ENCODE measurements at regions not wholly inside any gene's neighbourhood (a gene's known extent, or its start where the extent isn't known, plus 50 kb on each side); places are given as distances from the start of the nearest gene placed in this dataset.

DNA sequence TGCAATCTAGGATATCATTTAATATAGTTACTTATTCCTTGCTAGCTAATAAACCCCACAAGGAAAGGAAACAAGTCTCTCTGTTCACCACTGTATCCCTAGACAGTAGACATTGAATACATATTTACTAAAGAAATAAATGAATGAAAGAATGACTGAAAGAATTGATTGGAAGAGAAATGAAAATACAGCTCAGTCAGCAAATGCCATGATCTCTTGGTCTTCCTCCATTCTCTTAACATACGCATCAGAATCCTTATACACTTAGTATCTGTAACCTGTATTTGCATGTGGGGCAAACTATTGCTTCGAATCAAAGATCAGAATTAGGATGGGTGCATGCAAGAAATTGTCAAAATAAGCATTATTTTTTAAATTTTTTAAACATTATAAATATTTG lies 500.8 kb upstream of the ADGRL2 start:
- no peak overlapping the region for H3K4me3 ChIP-seq (ENCODE audit: insufficient read depth, low read depth, low read length)
- no peaks in the 10 kb centered on the region for H3K27me3 ChIP-seq (ENCODE audit: control insufficient read depth, insufficient read depth, low read length, poor library complexity, severe bottlenecking)
- no peaks in the 10 kb centered on the region for H3K36me3 ChIP-seq (ENCODE audit: control insufficient read depth, insufficient read depth, low read length)
- 97 to 100% methylated on average over 1 to 2 of the region's 2 CpGs for WGBS, 2 experiments
- H3K27ac ChIP-seq (ENCODE audit: insufficient read depth, low read depth, low read length, poor library complexity, severe bottlenecking), result no peak overlapping the region
- no peaks in the 10 kb centered on the region for H3K9me3 ChIP-seq (ENCODE audit: control insufficient read depth, low read length)
- peaks cover under 1% of the 10 kb centered on the region for H3K4me1 ChIP-seq (ENCODE audit: control insufficient read depth, insufficient read depth, low read length)

DNA sequence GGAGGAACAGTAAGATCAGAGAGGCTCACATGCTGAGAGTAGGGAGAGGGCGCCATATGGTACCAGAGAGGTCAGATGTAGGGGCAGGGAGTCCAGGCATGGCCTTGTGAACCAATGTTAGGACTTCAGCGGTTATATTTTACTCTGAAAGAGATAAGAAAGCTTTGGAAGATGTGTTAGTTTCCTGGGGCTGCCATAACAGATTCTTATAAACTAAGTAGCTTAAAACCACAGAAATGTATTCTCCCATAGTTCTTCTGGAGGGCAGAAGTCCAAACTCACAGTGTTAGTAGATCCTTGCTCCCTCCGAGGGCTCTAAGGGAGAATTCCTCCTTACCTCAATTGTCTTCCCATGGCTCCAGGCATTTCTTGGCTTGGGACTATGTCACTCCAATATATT lies 502.5 kb upstream of the ADGRL2 start:
- WGBS, 2 experiments, result 92 to 93% methylated on average over 3 of the region's 3 CpGs
- no peak overlapping the region for H3K4me3 ChIP-seq (ENCODE audit: insufficient read depth, low read depth, low read length)
- H3K9me3 ChIP-seq (ENCODE audit: control insufficient read depth, low read length), result no peaks in the 10 kb centered on the region
- H3K36me3 ChIP-seq (ENCODE audit: control insufficient read depth, insufficient read depth, low read length), result no peaks in the 10 kb centered on the region
- no peaks in the 10 kb centered on the region for H3K4me1 ChIP-seq (ENCODE audit: control insufficient read depth, insufficient read depth, low read length)
- no peak overlapping the region for H3K27ac ChIP-seq (ENCODE audit: insufficient read depth, low read depth, low read length, poor library complexity, severe bottlenecking)
- no peaks in the 10 kb centered on the region for H3K27me3 ChIP-seq (ENCODE audit: control insufficient read depth, insufficient read depth, low read length, poor library complexity, severe bottlenecking)

DNA sequence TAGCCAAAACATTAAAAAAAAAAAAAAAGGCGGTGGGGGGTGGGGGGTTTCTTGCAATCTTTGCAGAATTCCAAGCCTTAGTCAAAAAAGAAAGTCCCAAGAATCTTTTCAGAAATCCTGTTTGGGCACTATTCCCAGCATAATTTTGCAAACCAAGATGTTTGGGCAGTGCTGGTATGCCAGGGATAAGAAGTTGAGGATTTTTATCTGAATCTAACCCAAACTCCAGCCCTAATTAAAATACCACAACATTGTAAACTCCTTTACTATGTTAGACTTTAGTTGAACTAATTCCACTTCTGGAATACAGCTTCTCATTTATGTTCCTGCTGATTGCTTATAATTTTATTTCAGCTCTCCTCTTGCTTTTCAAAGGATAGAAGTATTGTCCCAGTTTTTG lies 504.1 kb upstream of the ADGRL2 start:
- Histone ChIP-seq H3K36me3 (ENCODE audit: control insufficient read depth, insufficient read depth, low read length) (no peaks in the 10 kb centered on the region), H3K9me3 (ENCODE audit: control insufficient read depth, low read length) (no peaks in the 10 kb centered on the region), H3K27me3 (ENCODE audit: control insufficient read depth, insufficient read depth, low read length, poor library complexity, severe bottlenecking) (no peaks in the 10 kb centered on the region), H3K4me3 (ENCODE audit: insufficient read depth, low read depth, low read length) (no peak overlapping the region), H3K4me1 (ENCODE audit: control insufficient read depth, insufficient read depth, low read length) (no peaks in the 10 kb centered on the region), H3K27ac (ENCODE audit: insufficient read depth, low read depth, low read length, poor library complexity, severe bottlenecking) (no peak overlapping the region)
- no CpG with 5 or more reads among the region's 1 CpG for WGBS, 2 experiments

GRCh38 chr1:81290326-81290725 lies 510.4 kb upstream of the ADGRL2 start:
- H3K27me3 ChIP-seq (ENCODE audit: control insufficient read depth, insufficient read depth, low read length, poor library complexity, severe bottlenecking), result no peaks in the 10 kb centered on the region
- no peak overlapping the region for H3K27ac ChIP-seq (ENCODE audit: insufficient read depth, low read depth, low read length, poor library complexity, severe bottlenecking)
- H3K4me1 ChIP-seq (ENCODE audit: control insufficient read depth, insufficient read depth, low read length), result no peaks in the 10 kb centered on the region
- H3K9me3 ChIP-seq (ENCODE audit: control insufficient read depth, low read length), result no peaks in the 10 kb centered on the region
- no peak overlapping the region for H3K4me3 ChIP-seq (ENCODE audit: insufficient read depth, low read depth, low read length)
- WGBS, 2 experiments, result 95% methylated on average over 6 of the region's 6 CpGs
- H3K36me3 ChIP-seq (ENCODE audit: control insufficient read depth, insufficient read depth, low read length), result no peaks in the 10 kb centered on the region

DNA sequence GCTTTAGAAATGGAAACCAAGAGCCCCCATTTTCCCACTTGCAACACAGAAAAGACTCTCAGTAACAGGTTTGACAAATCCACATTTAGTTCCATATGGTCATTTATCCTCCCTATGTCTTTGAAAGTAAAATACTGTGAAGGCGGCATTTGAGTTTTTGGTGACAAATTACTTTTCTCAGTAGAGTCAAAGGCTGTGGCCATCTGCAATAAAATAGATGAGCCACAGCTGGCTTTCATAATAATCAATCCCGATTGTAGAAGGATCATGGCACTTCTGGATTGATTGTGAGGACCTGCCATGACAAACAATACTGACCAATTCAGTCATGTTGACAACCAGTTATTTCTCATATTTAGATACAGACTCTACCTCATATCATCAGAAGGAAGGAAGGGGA lies 512.0 kb upstream of the ADGRL2 start:
- Histone ChIP-seq H3K27me3 (ENCODE audit: control insufficient read depth, insufficient read depth, low read length, poor library complexity, severe bottlenecking) (no peaks in the 10 kb centered on the region), H3K4me1 (ENCODE audit: control insufficient read depth, insufficient read depth, low read length) (no peaks in the 10 kb centered on the region), H3K36me3 (ENCODE audit: control insufficient read depth, insufficient read depth, low read length) (no peaks in the 10 kb centered on the region), H3K9me3 (ENCODE audit: control insufficient read depth, low read length) (no peaks in the 10 kb centered on the region), H3K4me3 (ENCODE audit: insufficient read depth, low read depth, low read length) (no peak overlapping the region), H3K27ac (ENCODE audit: insufficient read depth, low read depth, low read length, poor library complexity, severe bottlenecking) (no peak overlapping the region)
- WGBS, 2 experiments, result 91 to 93% methylated on average over 2 of the region's 2 CpGs

GRCh38 chr1:81287411-81288080 lies 513.2 kb upstream of the ADGRL2 start:
- Histone ChIP-seq H3K27me3 (ENCODE audit: control insufficient read depth, insufficient read depth, low read length, poor library complexity, severe bottlenecking) (no peaks in the 10 kb centered on the region), H3K27ac (ENCODE audit: insufficient read depth, low read depth, low read length, poor library complexity, severe bottlenecking) (no peak overlapping the region), H3K4me3 (ENCODE audit: insufficient read depth, low read depth, low read length) (no peak overlapping the region), H3K4me1 (ENCODE audit: control insufficient read depth, insufficient read depth, low read length) (no peaks in the 10 kb centered on the region), H3K9me3 (ENCODE audit: control insufficient read depth, low read length) (no peaks in the 10 kb centered on the region), H3K36me3 (ENCODE audit: control insufficient read depth, insufficient read depth, low read length) (no peaks in the 10 kb centered on the region)
- WGBS, 2 experiments, result 0% methylated on average over 1 of the region's 2 CpGs

- 79% methylated on average over 1 of the region's 2 CpGs; no CpG with 5 or more reads in 1 of the 2 experiments for WGBS, 2 experiments
- Histone ChIP-seq H3K27me3 (ENCODE audit: control insufficient read depth, insufficient read depth, low read length, poor library complexity, severe bottlenecking) (no peaks in the 10 kb centered on the region), H3K27ac (ENCODE audit: insufficient read depth, low read depth, low read length, poor library complexity, severe bottlenecking) (no peak overlapping the region), H3K36me3 (ENCODE audit: control insufficient read depth, insufficient read depth, low read length) (no peaks in the 10 kb centered on the region), H3K4me1 (ENCODE audit: control insufficient read depth, insufficient read depth, low read length) (peaks cover 5% of the 10 kb centered on the region), H3K9me3 (ENCODE audit: control insufficient read depth, low read length) (no peaks in the 10 kb centered on the region), H3K4me3 (ENCODE audit: insufficient read depth, low read depth, low read length) (no peak overlapping the region)
Measured at GRCh38 chr1:81270051-81270450, 530.7 kb upstream of the ADGRL2 start.

- 21 to 51% methylated on average over 2 to 3 of the region's 3 CpGs for WGBS, 2 experiments
- H3K9me3 ChIP-seq (ENCODE audit: control insufficient read depth, low read length), result no peaks in the 10 kb centered on the region
- H3K27ac ChIP-seq (ENCODE audit: insufficient read depth, low read depth, low read length, poor library complexity, severe bottlenecking), result no peak overlapping the region
- H3K36me3 ChIP-seq (ENCODE audit: control insufficient read depth, insufficient read depth, low read length), result no peaks in the 10 kb centered on the region
- H3K27me3 ChIP-seq (ENCODE audit: control insufficient read depth, insufficient read depth, low read length, poor library complexity, severe bottlenecking), result no peaks in the 10 kb centered on the region
- no peak overlapping the region for H3K4me3 ChIP-seq (ENCODE audit: insufficient read depth, low read depth, low read length)
- H3K4me1 ChIP-seq (ENCODE audit: control insufficient read depth, insufficient read depth, low read length), result peaks cover 5% of the 10 kb centered on the region
Measured at GRCh38 chr1:81264976-81265375, 535.8 kb upstream of the ADGRL2 start.

DNA sequence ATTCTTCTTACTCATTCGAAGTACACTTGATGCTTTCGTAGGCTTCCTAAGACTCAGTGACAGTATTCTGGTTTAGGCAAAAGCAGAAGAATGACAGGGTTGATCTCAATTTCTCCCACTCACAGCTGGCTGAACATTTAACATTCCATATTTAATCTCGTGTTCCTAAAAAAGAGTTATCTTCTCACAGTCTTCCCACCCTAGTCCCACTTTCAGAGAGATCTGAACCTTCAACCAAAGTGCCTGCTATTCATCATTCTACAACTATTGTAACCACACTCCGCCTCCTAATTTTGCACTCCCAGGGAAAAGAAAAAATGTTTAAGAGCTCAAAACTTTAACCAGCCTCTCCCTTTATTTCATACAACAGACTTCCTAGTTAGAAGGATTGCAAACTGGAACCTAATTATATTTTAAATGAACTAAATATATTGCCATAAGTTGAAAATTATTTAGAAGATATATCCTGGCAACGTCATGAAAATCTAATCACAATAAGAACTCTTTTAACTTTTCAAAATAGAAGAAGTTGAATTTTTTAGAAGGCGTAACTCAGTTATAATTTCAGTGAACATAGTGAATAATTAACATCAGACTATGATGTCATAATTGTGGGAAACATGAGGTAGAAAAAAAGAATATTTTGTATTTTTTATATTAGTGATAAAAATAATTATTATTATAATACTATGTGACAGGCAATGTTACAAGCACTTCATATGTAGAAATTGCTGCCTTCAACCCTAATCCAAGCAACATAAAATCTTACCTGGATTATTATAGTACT lies 540.9 kb upstream of the ADGRL2 start:
- H3K4me1 ChIP-seq (ENCODE audit: control insufficient read depth, insufficient read depth, low read length), result no peaks in the 10 kb centered on the region
- no peak overlapping the region for H3K27ac ChIP-seq (ENCODE audit: insufficient read depth, low read depth, low read length, poor library complexity, severe bottlenecking)
- no peaks in the 10 kb centered on the region for H3K36me3 ChIP-seq (ENCODE audit: control insufficient read depth, insufficient read depth, low read length)
- WGBS, 2 experiments, result 95 to 96% methylated on average over 4 of the region's 6 CpGs
- no peak overlapping the region for H3K4me3 ChIP-seq (ENCODE audit: insufficient read depth, low read depth, low read length)
- H3K27me3 ChIP-seq (ENCODE audit: control insufficient read depth, insufficient read depth, low read length, poor library complexity, severe bottlenecking), result no peaks in the 10 kb centered on the region
- no peaks in the 10 kb centered on the region for H3K9me3 ChIP-seq (ENCODE audit: control insufficient read depth, low read length)

- Histone ChIP-seq H3K36me3 (ENCODE audit: control insufficient read depth, insufficient read depth, low read length) (no peaks in the 10 kb centered on the region), H3K4me1 (ENCODE audit: control insufficient read depth, insufficient read depth, low read length) (no peaks in the 10 kb centered on the region), H3K27ac (ENCODE audit: insufficient read depth, low read depth, low read length, poor library complexity, severe bottlenecking) (no peak overlapping the region), H3K9me3 (ENCODE audit: control insufficient read depth, low read length) (no peaks in the 10 kb centered on the region), H3K4me3 (ENCODE audit: insufficient read depth, low read depth, low read length) (no peak overlapping the region), H3K27me3 (ENCODE audit: control insufficient read depth, insufficient read depth, low read length, poor library complexity, severe bottlenecking) (no peaks in the 10 kb centered on the region)
- 79 to 86% methylated on average over 2 of the region's 2 CpGs for WGBS, 2 experiments
Measured at GRCh38 chr1:81254560-81254959, 546.2 kb upstream of the ADGRL2 start.
